ENCODE measurements at regions not wholly inside any gene's neighbourhood (a gene's known extent, or its start where the extent isn't known, plus 50 kb on each side); places are given as distances from the start of the nearest gene placed in this dataset.

GRCh38 chr1:55584526-55585401, 369.6 kb upstream of the USP24 start:
- no peak for TF ChIP-seq CTCF (IDR thresholded peaks at IDR 0.05)
- no peak for TF ChIP-seq POLR2A (IDR thresholded peaks at IDR 0.05)
- no peak for TF ChIP-seq POLR2AphosphoS5 (IDR thresholded peaks at IDR 0.05)

Data from prostate gland (tissue), 2 donors.